K562 (cell line): ENCODE measurements at regions not wholly inside any gene's neighbourhood (a gene's known extent, or its start where the extent isn't known, plus 50 kb on each side); places are given as distances from the start of the nearest gene placed in this dataset.

Experiments used
- ATAC-seq: fragments of 200-7000 bp; cut with Tn5 transposase; 3 replicates; pipeline ENCODE4 v1.9.1; 2020; ENCODE audit warnings: moderate library complexity
- BruUV-seq: library from RNA; stranded (reverse); fragments of 400-500 nt; replicated peaks from 2 replicates; lab custom pipeline; 2021; lab: Mats Ljungman, UMichigan
- CTCF ChIA-PET: fragments of 300-600 bp; formaldehyde crosslinking; extraction: SDS; loops from one replicate; lab custom pipeline; 2021; ENCODE audit warnings: low intra/inter-chr PET ratio; lab: Yijun Ruan, JAX
- POLR2A ChIA-PET: fragments of 300-600, 350-650 bp; sonication (Branson Sonifier 250); formaldehyde crosslinking; extraction: SDS; loops from one replicate; lab custom pipeline; 2021; ENCODE audit warnings: antibody characterized with exemption, inconsistent platforms; lab: Yijun Ruan, JAX
- DNase-seq, 4 experiments: peaks; one replicate each; pipeline versions ENCODE4 v3.0.0 to v3.0.0-alpha.2; 2011 to 2018; ENCODE audit warnings: low spot score in 3 of 4, mixed read lengths in 3 of 4; ENCODE audit errors: extremely low read depth in 1 of 4
- FAIRE-seq: peaks from 2 replicates; lab custom pipeline; 2011; peaks lifted over from hg19 to GRCh38; lab: Jason Lieb, UNC
- H2AFZ ChIP-seq: 2 replicates; pipeline ENCODE4 v1.6.0; 2011; ENCODE audit warnings: low read depth, low read length, control low read depth, inconsistent platforms
- H3K27ac ChIP-seq: fragments of 200-600 bp; 3 replicates; pipeline ENCODE4 v1.8.0; 2011; ENCODE audit warnings: low read depth, mild to moderate bottlenecking, control low read depth, inconsistent platforms, low read length, moderate library complexity, mixed read lengths; ENCODE audit errors: extremely low read depth
- H3K27me3 ChIP-seq, 2 experiments: fragments of 300-600 bp in 1 of 2; 2 replicates in 1 of 2; 3 replicates in 1 of 2; pipeline versions ENCODE4 v1.6.0 to v1.8.0; 2011; ENCODE audit warnings: inconsistent platforms in 2 of 2, low read length in 2 of 2, mild to moderate bottlenecking in 1 of 2, mixed read lengths in 1 of 2, moderate library complexity in 1 of 2; ENCODE audit not compliant: control insufficient read depth in 2 of 2, insufficient read depth in 2 of 2
- H3K36me3 ChIP-seq: fragments of 300-600 bp; 3 replicates; pipeline ENCODE4 v1.8.0; 2011; ENCODE audit warnings: mild to moderate bottlenecking, low read length, inconsistent platforms; ENCODE audit not compliant: control insufficient read depth, insufficient read depth
- H3K4me1 ChIP-seq, 2 experiments: fragments of 200-600 bp in 1 of 2; replicated peaks in 1 of 2; 2 replicates in 1 of 2; 3 replicates in 1 of 2; pipeline versions ENCODE4 v1.5.1 to v1.8.0; 2011; ENCODE audit warnings: inconsistent platforms in 2 of 2, low read length in 2 of 2, mild to moderate bottlenecking in 1 of 2, mixed read lengths in 1 of 2, moderate library complexity in 1 of 2; ENCODE audit not compliant: control insufficient read depth in 2 of 2, insufficient read depth in 2 of 2
- H3K4me2 ChIP-seq: 2 replicates; pipeline ENCODE4 v1.6.1; 2011; ENCODE audit warnings: low read length, control low read depth, inconsistent platforms, mixed read lengths; ENCODE audit not compliant: insufficient read depth
- H3K4me3 ChIP-seq: fragments of 200-600 bp; sonication (generic), shearing (Covaris generic); 2 replicates; pipeline ENCODE4 v1.5.1; 2016; ENCODE audit warnings: control low read depth, inconsistent platforms
- H3K79me2 ChIP-seq: fragments of 200-600 bp; 3 replicates; pipeline ENCODE4 v1.8.0; 2011; ENCODE audit warnings: low read length, inconsistent platforms; ENCODE audit not compliant: control insufficient read depth, insufficient read depth
- H3K9ac ChIP-seq, 2 experiments: 2 replicates each; pipeline versions ENCODE4 v1.6.0 to v1.6.1; 2011; ENCODE audit warnings: low read depth in 2 of 2, low read length in 2 of 2, control low read depth in 1 of 2, inconsistent platforms in 1 of 2, mild to moderate bottlenecking in 1 of 2, mixed read lengths in 1 of 2; ENCODE audit not compliant: insufficient read depth in 1 of 2
- H3K9me1 ChIP-seq: one replicate; pipeline ENCODE4 v1.6.0; 2011; ENCODE audit warnings: inconsistent platforms, mild to moderate bottlenecking, low read length, moderate library complexity; ENCODE audit not compliant: control insufficient read depth, insufficient read depth
- H3K9me3 ChIP-seq: replicated peaks from 2 replicates; pipeline ENCODE4 v1.5.1; 2011; ENCODE audit warnings: low read depth, low read length, inconsistent platforms; ENCODE audit not compliant: control insufficient read depth, insufficient read depth
- H4K20me1 ChIP-seq: replicated peaks from 2 replicates; pipeline ENCODE4 v1.6.1; 2011; ENCODE audit warnings: low read length, inconsistent platforms, mixed read lengths; ENCODE audit not compliant: control insufficient read depth, insufficient read depth
- CEBPG ChIP-seq, 3 experiments: fragments of 200-800 bp in 1 of 3; sonication (Bioruptor generic) in 1 of 3; sonication (generic) in 1 of 3; formaldehyde crosslinking in 1 of 3; IDR thresholded peaks in 2 of 3; conservative IDR thresholded peaks in 1 of 3; 2 replicates each; pipeline versions ENCODE4 v1.6.1 to v1.8.0; 2016 to 2022; ENCODE audit warnings: missing compliant biosample characterization in 2 of 3, missing genetic modification characterization in 2 of 3, mild to moderate bottlenecking in 1 of 3, missing genetic modification reagents in 1 of 3
- CXXC5 ChIP-seq: fragments of 250-450 bp; sonication (Bioruptor Pico); IDR thresholded peaks from 2 replicates; pipeline ENCODE4 v1.8.0; 2022; ENCODE audit warnings: inconsistent platforms, mild to moderate bottlenecking, moderate library complexity
- GATAD2B ChIP-seq: fragments of 450-650 bp; IDR thresholded peaks from 2 replicates; pipeline ENCODE4 v1.6.1; 2017; ENCODE audit warnings: mild to moderate bottlenecking, borderline replicate concordance
- HDAC8 ChIP-seq: fragments of 450-650 bp; IDR thresholded peaks from 2 replicates; pipeline ENCODE4 v1.6.1; 2016; ENCODE audit warnings: mild to moderate bottlenecking, missing genetic modification characterization, moderate library complexity, missing compliant biosample characterization
- MAFK ChIP-seq: IDR thresholded peaks from 2 replicates; pipeline ENCODE4 v1.6.1; 2011; ENCODE audit warnings: low read length, improper control_type of control experiment
- MXI1 ChIP-seq: IDR thresholded peaks from 2 replicates; pipeline ENCODE4 v1.6.1; 2011; ENCODE audit warnings: low read depth, mild to moderate bottlenecking, improper control_type of control experiment, low read length
- TARDBP ChIP-seq: fragments of 450-650 bp; IDR thresholded peaks from 2 replicates; pipeline ENCODE4 v1.6.1; 2016
- YY1 ChIP-seq, 3 experiments: IDR thresholded peaks; 2 replicates each; pipeline ENCODE4 v1.6.1; 2011; ENCODE audit warnings: low read length in 2 of 3, mild to moderate bottlenecking in 2 of 3, moderate library complexity in 2 of 3, borderline replicate concordance in 1 of 3, control low read depth in 1 of 3, low read depth in 1 of 3; ENCODE audit not compliant: insufficient read depth in 3 of 3, insufficient replicate concordance in 2 of 3, control insufficient read depth in 1 of 3, insufficient read length in 1 of 3; ENCODE audit errors: extremely low read depth in 1 of 3
- ZNF12 ChIP-seq: sonication (generic); formaldehyde crosslinking; IDR thresholded peaks from 2 replicates; pipeline ENCODE4 v1.4.0; 2020; ENCODE audit warnings: mild to moderate bottlenecking, missing genetic modification reagents
- WGBS: fragments of 100-300 bp; shearing (Covaris generic); methylation state at CpG from one replicate; pipeline ENCODE4 v1.1.6; 2016; ENCODE audit warnings: low coverage, mixed read lengths; ENCODE audit not compliant: insufficient coverage; ENCODE audit errors: missing lambda C conversion rate; 5-methylcytosine and 5-hydroxymethylcytosine counted together
- in situ Hi-C: fragments of 300-500 bp; cut with MboI; formaldehyde crosslinking; loops from 4 replicates; pipeline ENCODE4 v1.15.0; 2018; ENCODE audit warnings: inconsistent platforms, mixed read lengths
- intact Hi-C: fragments of 100-400 bp; cut with micrococcal nuclease; formaldehyde crosslinking; loops from 2 replicates; pipeline ENCODE4 v1.14.2; 2022
- TF ChIP-seq, protein P1 (sequence below): sonication (generic); formaldehyde crosslinking; IDR thresholded peaks from 2 replicates; pipeline ENCODE4 v1.8.1; 2022; ENCODE audit warnings: missing genetic modification reagents
- TF ChIP-seq, protein P2 (sequence below): sonication (generic); formaldehyde crosslinking; IDR thresholded peaks from 2 replicates; pipeline ENCODE4 v1.8.1; 2023; ENCODE audit warnings: mild to moderate bottlenecking, missing genetic modification reagents, moderate library complexity
- TF ChIP-seq, protein P3 (sequence below): IDR thresholded peaks from 2 replicates; pipeline ENCODE4 v1.6.1; 2012; ENCODE audit warnings: low read depth, low read length, improper control_type of control experiment, borderline replicate concordance
- TF ChIP-seq, protein P4 (sequence below): fragments of 450-650 bp; IDR thresholded peaks from 2 replicates; pipeline ENCODE4 v1.6.1; 2016; ENCODE audit warnings: low read depth, mild to moderate bottlenecking, moderate library complexity
- TF ChIP-seq, protein P5 (sequence below): IDR thresholded peaks from 3 replicates; pipeline ENCODE4 v1.6.1; 2011; ENCODE audit warnings: borderline replicate concordance, mild to moderate bottlenecking; ENCODE audit not compliant: insufficient read length, insufficient read depth

DNA sequence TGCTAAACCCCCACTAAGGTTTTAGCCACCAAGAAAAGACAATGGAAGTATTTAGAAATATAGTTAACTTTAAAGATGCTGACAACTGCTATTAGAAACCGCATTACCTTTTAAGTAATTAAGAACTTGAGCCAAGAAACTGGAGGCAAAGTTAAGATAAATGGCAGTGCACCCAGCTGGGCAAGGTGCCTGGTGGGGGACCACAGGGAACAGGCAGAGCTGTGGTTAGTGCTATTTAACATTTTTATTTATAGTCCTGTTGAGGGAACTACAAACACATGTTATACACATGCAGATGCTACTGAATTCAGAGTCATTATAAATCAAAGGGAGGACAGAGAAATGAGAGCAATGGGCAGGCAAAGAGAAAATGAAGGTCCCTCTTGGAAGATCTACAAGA lies 447.9 kb downstream of the TFAP2B start (continued):
- no peak for TF ChIP-seq MXI1
- TF ChIP-seq CXXC5 (CRISPR knock-in tag): no peak
- TF ChIP-seq, protein P1, sequence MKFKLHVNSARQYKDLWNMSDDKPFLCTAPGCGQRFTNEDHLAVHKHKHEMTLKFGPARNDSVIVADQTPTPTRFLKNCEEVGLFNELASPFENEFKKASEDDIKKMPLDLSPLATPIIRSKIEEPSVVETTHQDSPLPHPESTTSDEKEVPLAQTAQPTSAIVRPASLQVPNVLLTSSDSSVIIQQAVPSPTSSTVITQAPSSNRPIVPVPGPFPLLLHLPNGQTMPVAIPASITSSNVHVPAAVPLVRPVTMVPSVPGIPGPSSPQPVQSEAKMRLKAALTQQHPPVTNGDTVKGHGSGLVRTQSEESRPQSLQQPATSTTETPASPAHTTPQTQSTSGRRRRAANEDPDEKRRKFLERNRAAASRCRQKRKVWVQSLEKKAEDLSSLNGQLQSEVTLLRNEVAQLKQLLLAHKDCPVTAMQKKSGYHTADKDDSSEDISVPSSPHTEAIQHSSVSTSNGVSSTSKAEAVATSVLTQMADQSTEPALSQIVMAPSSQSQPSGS (CRISPR knock-in tag): no peak
- TF ChIP-seq MAFK: no peak

DNA sequence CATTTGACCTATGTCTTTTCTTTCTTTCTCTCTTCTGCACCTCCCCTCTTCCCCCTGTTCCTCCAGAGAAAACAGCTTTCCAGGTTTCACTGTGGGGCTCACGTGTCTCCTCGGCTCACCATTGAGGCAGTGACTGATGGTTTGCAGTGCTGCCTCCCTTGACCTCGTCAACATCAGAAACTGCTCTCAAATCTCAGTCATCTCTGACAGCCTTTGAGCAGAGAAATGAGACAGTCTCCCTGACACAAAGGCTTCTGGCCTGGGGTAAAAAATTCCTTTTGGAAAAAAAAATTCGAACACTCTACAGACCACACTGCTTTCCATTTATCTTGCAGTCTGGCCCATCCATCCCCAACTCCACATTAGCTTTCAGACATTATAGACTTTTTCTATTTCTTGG lies 450.0 kb downstream of the TFAP2B start:
- no peaks in the 10 kb centered on the region for H3K27me3 ChIP-seq
- DNase-seq: no peak
- no peak overlapping the region for H3K9ac ChIP-seq
- no peak overlapping the region for H3K4me2 ChIP-seq
- ChIA-PET POLR2A (interaction anchor here (1.0 kb wide), 1 partner anchor 9 kb away, joined by 3 read pairs; no protein-coding TSS in a partner anchor), CTCF (no interaction called here)
- no peak overlapping the region for H3K27ac ChIP-seq
- H3K79me2 ChIP-seq: no peaks in the 10 kb centered on the region
- no peaks in the 10 kb centered on the region for H3K9me3 ChIP-seq
- FAIRE-seq: no peak
- ATAC-seq: no peak
- H3K4me3 ChIP-seq: no peak overlapping the region
- H3K4me1 ChIP-seq: no peaks in the 10 kb centered on the region
- no peaks in the 10 kb centered on the region for H3K9me1 ChIP-seq
- no peaks in the 10 kb centered on the region for H3K36me3 ChIP-seq
- in situ Hi-C loops (no loop called here), intact Hi-C loops (no loop called here)
- no peaks in the 10 kb centered on the region for H4K20me1 ChIP-seq
- 0% methylated on average over 4 of the region's 4 CpGs for WGBS
- H2AFZ ChIP-seq: no peak overlapping the region
- BruUV-seq: no TSS peak
- TF ChIP-seq, protein P2, sequence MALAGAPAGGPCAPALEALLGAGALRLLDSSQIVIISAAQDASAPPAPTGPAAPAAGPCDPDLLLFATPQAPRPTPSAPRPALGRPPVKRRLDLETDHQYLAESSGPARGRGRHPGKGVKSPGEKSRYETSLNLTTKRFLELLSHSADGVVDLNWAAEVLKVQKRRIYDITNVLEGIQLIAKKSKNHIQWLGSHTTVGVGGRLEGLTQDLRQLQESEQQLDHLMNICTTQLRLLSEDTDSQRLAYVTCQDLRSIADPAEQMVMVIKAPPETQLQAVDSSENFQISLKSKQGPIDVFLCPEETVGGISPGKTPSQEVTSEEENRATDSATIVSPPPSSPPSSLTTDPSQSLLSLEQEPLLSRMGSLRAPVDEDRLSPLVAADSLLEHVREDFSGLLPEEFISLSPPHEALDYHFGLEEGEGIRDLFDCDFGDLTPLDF (CRISPR knock-in tag): no peak
- TF ChIP-seq, protein P3, sequence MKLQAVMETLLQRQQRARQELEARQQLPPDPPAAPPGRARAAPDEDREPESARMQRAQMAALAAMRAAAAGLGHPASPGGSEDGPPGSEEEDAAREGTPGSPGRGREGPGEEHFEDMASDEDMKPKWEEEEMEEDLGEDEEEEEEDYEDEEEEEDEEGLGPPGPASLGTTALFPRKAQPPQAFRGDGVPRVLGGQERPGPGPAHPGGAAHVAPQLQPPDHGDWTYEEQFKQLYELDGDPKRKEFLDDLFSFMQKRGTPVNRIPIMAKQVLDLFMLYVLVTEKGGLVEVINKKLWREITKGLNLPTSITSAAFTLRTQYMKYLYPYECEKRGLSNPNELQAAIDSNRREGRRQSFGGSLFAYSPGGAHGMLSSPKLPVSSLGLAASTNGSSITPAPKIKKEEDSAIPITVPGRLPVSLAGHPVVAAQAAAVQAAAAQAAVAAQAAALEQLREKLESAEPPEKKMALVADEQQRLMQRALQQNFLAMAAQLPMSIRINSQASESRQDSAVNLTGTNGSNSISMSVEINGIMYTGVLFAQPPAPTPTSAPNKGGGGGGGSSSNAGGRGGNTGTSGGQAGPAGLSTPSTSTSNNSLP: no peak
- TF ChIP-seq CEBPG (CRISPR knock-in tag; IDR thresholded peaks at IDR 0.05) (no peak), CEBPG (tag; conservative IDR thresholded peaks at IDR 0.05 in 1 of 2, IDR thresholded peaks at IDR 0.05 in 1 of 2) (no peak), GATAD2B (no peak), YY1 (IDR thresholded peaks at IDR 0.05; ENCODE audit: borderline replicate concordance in 1 of 3, control insufficient read depth in 1 of 3, extremely low read depth in 1 of 3, insufficient read depth in 3 of 3, insufficient read length in 1 of 3, insufficient replicate concordance in 2 of 3, low read depth in 1 of 3, low read length in 2 of 3) (no peak), HDAC8 (tag) (no peak), ZNF12 (CRISPR knock-in tag) (no peak), TARDBP (no peak)
- TF ChIP-seq, protein P4, sequence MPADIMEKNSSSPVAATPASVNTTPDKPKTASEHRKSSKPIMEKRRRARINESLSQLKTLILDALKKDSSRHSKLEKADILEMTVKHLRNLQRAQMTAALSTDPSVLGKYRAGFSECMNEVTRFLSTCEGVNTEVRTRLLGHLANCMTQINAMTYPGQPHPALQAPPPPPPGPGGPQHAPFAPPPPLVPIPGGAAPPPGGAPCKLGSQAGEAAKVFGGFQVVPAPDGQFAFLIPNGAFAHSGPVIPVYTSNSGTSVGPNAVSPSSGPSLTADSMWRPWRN: no peak
- TF ChIP-seq, protein P5, sequence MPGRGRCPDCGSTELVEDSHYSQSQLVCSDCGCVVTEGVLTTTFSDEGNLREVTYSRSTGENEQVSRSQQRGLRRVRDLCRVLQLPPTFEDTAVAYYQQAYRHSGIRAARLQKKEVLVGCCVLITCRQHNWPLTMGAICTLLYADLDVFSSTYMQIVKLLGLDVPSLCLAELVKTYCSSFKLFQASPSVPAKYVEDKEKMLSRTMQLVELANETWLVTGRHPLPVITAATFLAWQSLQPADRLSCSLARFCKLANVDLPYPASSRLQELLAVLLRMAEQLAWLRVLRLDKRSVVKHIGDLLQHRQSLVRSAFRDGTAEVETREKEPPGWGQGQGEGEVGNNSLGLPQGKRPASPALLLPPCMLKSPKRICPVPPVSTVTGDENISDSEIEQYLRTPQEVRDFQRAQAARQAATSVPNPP: no peak
